ENCODE measurements at regions not wholly inside any gene's neighbourhood (a gene's known extent, or its start where the extent isn't known, plus 50 kb on each side); places are given as distances from the start of the nearest gene placed in this dataset.

DNA sequence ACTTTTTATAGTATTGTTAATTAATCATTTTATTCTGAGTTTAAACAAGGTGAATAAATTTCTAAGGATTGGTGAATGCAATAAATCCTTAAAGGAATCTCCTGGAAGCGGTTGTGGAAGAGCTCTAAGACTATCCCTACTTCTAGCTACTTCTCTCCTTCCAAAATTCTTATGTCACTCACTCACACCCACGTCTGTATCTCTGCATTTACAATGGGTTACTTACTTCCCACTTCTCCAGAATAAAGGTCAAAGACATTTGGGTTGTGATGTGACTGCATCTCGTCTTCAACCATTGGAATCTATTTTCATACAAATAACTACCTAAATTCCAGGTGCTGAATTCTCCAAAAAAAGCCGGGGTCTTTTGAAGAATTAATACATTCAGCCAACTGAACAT, 234.2 kb upstream of the MDFIC2 start:
- TF ChIP-seq, protein P1, sequence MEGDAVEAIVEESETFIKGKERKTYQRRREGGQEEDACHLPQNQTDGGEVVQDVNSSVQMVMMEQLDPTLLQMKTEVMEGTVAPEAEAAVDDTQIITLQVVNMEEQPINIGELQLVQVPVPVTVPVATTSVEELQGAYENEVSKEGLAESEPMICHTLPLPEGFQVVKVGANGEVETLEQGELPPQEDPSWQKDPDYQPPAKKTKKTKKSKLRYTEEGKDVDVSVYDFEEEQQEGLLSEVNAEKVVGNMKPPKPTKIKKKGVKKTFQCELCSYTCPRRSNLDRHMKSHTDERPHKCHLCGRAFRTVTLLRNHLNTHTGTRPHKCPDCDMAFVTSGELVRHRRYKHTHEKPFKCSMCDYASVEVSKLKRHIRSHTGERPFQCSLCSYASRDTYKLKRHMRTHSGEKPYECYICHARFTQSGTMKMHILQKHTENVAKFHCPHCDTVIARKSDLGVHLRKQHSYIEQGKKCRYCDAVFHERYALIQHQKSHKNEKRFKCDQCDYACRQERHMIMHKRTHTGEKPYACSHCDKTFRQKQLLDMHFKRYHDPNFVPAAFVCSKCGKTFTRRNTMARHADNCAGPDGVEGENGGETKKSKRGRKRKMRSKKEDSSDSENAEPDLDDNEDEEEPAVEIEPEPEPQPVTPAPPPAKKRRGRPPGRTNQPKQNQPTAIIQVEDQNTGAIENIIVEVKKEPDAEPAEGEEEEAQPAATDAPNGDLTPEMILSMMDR (IDR thresholded peaks at IDR 0.05), result no peak
- TF ChIP-seq EP300 (IDR thresholded peaks at IDR 0.05) (no peak), HDAC2 (IDR thresholded peaks at IDR 0.05) (no peak), HOXA7 (CRISPR knock-in tag; IDR thresholded peaks at IDR 0.05) (no peak), MAZ (IDR thresholded peaks at IDR 0.05; ENCODE audit: borderline replicate concordance, low read depth, low read length) (no peak)
- TF ChIP-seq, protein P2, sequence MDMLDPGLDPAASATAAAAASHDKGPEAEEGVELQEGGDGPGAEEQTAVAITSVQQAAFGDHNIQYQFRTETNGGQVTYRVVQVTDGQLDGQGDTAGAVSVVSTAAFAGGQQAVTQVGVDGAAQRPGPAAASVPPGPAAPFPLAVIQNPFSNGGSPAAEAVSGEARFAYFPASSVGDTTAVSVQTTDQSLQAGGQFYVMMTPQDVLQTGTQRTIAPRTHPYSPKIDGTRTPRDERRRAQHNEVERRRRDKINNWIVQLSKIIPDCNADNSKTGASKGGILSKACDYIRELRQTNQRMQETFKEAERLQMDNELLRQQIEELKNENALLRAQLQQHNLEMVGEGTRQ (IDR thresholded peaks at IDR 0.05), result no peak

All from A549 (cell line).